RWPE1 (cell line): ENCODE measurements at regions not wholly inside any gene's neighbourhood (a gene's known extent, or its start where the extent isn't known, plus 50 kb on each side); places are given as distances from the start of the nearest gene placed in this dataset.

Source experiments
- CTCF ChIA-PET: fragments of 350-600 bp; sonication (Branson Sonifier 250); formaldehyde crosslinking; extraction: SDS; loops from one replicate; lab custom pipeline; 2021; lab: Yijun Ruan, JAX
- POLR2A ChIA-PET: fragments of 400-600 bp; formaldehyde crosslinking; extraction: SDS; loops from one replicate; lab custom pipeline; 2020; ENCODE audit warnings: antibody characterized with exemption; ENCODE audit not compliant: low non-redundant PET; lab: Yijun Ruan, JAX
- DNase-seq: peaks from one replicate; pipeline ENCODE4 v3.0.0; 2012; ENCODE audit warnings: low spot score
- H3K27ac ChIP-seq: fragments of 450-650 bp; 2 replicates; pipeline ENCODE4 v1.5.1; 2017
- TF ChIP-seq, protein P1 (sequence below): fragments of 450-650 bp; conservative IDR thresholded peaks from 2 replicates; pipeline ENCODE4 v1.5.1; 2017; ENCODE audit warnings: low read depth, mild to moderate bottlenecking

DNA sequence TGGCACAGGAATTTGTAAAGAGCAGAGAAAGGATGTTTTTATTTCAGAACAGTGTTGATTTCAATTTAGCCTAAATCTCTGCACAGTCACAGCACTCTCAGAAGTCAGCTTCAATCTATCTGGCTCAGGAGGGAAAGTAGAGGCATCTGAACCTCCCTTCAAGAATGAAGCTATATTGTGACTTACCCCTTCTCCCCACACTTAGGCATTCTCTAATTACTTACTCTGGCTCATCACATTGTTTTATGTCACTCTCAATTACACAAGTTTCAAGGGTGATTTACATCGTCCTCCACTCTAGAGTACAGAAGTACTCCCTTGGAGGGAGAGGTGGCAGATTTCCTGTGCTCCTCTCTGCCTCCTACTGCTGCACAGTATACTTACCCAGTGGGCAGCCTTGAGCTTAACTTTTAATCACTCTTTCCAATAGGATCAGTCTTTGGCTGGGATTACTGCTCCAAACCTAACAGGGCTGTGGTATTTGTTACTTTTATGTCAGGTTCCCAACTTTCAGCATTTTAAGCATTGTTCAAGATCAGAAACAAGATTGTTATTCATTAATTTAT is 211.4 kb downstream of the AASDHPPT start:
- H3K27ac ChIP-seq, result no peak overlapping the region
- ChIA-PET CTCF (interaction anchor here (0.5 kb wide), 1 partner anchor 18 kb away, joined by 3 read pairs; no protein-coding TSS in a partner anchor), POLR2A (no interaction called here)
- DNase-seq, result no peak
- TF ChIP-seq, protein P1, sequence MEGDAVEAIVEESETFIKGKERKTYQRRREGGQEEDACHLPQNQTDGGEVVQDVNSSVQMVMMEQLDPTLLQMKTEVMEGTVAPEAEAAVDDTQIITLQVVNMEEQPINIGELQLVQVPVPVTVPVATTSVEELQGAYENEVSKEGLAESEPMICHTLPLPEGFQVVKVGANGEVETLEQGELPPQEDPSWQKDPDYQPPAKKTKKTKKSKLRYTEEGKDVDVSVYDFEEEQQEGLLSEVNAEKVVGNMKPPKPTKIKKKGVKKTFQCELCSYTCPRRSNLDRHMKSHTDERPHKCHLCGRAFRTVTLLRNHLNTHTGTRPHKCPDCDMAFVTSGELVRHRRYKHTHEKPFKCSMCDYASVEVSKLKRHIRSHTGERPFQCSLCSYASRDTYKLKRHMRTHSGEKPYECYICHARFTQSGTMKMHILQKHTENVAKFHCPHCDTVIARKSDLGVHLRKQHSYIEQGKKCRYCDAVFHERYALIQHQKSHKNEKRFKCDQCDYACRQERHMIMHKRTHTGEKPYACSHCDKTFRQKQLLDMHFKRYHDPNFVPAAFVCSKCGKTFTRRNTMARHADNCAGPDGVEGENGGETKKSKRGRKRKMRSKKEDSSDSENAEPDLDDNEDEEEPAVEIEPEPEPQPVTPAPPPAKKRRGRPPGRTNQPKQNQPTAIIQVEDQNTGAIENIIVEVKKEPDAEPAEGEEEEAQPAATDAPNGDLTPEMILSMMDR, result no peak

DNA sequence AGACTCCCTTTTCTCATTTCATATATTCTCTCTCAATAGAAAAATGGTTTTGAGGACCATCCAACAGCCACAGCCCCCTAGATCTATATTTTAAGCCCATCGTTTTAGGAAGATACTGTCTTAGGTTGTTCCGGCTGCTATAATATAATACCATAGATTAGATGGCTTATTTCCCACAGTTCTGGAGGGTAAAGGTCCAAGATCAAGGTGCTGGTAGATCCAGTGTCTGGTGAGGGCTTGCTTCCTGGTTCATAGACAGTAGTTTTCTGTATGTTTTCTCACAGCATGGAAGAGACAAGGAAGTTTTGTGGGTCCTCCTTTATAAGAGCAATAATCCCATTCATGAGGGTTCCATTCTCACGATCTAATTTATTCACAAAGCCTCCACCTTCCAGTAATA is 215.1 kb downstream of the AASDHPPT start:
- ChIA-PET POLR2A (no interaction called here), CTCF (no interaction called here)
- DNase-seq, result no peak

DNA sequence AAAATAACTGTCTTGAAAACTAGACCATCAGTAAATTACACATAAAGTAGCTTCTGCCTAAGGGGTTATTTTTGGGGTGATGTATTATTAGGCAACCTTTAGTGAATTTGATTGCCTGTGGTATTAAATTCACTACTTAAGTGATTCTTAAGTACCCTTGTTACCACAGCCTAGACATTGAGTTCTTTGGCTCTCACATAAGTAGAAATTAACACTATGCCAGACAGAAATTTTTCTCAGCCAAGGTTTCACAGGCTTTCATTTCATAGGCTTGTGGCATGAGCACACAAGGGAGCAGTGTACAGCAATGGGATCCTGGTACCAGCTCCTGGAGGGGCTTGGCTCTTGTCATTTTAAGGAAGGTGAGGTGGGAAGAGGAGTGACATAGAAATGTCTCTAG is 218.5 kb downstream of the AASDHPPT start:
- POLR2A ChIA-PET, result no interaction called here

More for the DNA sequence above, 215.1 kb downstream of the AASDHPPT start:
- TF ChIP-seq, protein P1, result no peak
- H3K27ac ChIP-seq, result no peak overlapping the region

DNA sequence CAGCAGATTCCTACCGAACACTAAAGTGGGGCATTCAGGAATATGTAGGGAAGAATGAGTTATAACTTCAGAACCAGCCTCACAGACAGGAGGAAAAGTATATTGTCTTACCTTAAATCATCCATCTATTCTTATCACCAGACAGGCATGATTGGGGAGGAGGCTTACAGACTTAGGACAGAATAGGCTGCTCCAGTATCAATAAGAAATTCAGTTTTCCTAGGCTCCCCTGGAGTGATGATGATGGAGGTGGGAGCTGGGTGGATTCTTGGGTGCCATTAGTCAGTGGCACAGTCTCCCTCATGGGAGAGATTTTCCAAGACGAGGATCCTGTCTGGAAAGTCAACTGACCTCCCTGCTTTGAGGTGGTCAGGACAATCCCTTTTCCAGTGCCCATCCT is 225.0 kb downstream of the AASDHPPT start:
- no peak overlapping the region for H3K27ac ChIP-seq
- ChIA-PET POLR2A (no interaction called here), CTCF (no interaction called here)
- no peak for DNase-seq
- TF ChIP-seq, protein P1, result no peak

More for the DNA sequence above, 218.5 kb downstream of the AASDHPPT start:
- CTCF ChIA-PET, result no interaction called here
- TF ChIP-seq, protein P1, result no peak
- DNase-seq, result no peak
- H3K27ac ChIP-seq, result no peak overlapping the region

DNA sequence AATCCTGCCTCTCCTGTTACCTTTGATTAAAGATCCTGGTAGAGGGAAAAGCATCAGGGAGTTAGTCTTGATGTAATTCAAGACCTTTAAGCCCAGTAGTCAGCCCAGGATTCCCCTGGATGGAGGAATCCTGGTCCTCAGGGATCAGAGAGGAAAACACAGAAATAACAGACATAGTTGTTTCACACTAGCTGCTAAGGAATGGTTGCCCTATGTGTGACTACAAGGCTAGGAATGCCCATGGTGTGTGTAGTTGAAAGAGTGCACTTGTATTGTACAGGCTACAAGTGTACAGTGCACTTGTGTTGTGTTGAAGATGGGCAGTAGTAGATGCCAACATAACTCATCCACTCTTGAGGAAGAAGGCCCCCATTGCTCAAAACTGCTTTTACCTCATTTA is 226.8 kb downstream of the AASDHPPT start:
- no peak overlapping the region for H3K27ac ChIP-seq
- TF ChIP-seq, protein P1, result no peak
- no peak for DNase-seq
- ChIA-PET CTCF (no interaction called here), POLR2A (no interaction called here)

DNA sequence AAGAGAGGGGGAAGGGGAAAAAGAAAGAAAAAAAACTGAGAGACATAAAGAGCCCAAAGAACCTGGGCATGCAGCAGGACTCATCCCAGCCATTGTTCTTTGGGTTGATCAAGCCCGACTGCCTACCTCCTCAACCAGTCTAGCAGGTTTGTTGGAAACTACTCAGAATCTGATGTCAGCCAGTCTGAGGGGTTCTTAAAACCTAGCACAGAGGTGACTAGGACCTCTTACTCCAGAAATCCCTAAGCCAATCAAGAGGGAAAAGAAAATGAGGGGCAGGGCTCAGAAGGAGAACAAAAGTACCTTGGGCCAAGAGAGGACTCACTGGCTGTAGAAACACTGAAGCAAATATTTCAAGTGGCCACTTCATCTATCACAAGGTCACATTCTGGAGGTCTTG is 228.0 kb downstream of the AASDHPPT start:
- DNase-seq, result no peak
- POLR2A ChIA-PET, result no interaction called here
- CTCF ChIA-PET, result interaction anchor here (0.6 kb wide), 1 partner anchor 11 kb away, joined by 3 read pairs; no protein-coding TSS in a partner anchor
- no peak overlapping the region for H3K27ac ChIP-seq
- TF ChIP-seq, protein P1, result no peak
